ENCODE measurements at regions not wholly inside any gene's neighbourhood (a gene's known extent, or its start where the extent isn't known, plus 50 kb on each side); places are given as distances from the start of the nearest gene placed in this dataset.

DNA sequence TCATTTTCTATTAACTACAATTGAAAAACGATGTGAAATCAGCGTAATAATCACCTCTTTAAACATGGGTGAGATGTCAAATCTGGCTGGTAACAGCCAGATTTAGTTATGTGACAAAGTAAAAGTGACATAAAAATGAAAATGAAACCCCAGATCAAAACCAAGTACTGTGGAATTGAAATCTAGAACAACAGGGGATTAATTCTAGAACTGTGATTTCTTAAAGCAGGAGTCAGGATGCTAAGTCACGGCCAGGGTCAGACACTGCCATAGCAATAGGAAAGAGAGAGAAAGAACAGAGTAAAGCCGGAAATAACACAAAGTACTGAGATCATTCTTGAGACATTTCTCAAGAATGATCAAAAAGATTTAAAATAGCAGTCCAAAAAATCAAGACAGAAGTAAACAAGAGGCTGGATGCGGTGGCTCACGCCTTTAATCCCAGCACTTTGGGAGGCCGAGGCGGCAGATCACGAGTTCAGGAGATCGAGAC lies 1183.7 kb upstream of the NXPH2 start:
- Histone ChIP-seq H3K36me3 (replicated peaks; ENCODE audit: low read depth, low read length) (no peaks in the 10 kb centered on the region), H4K20me1 (ENCODE audit: insufficient read depth, low read length) (no peaks in the 10 kb centered on the region), H3K4me3 (ENCODE audit: low read length) (no peak overlapping the region), H3K9me3 (ENCODE audit: insufficient read depth, low read length) (no peaks in the 10 kb centered on the region), H3K79me2 (ENCODE audit: low read length) (no peaks in the 10 kb centered on the region), H3K9ac (ENCODE audit: low read length) (no peak overlapping the region), H3K27me3 (ENCODE audit: low read depth, low read length) (no peaks in the 10 kb centered on the region), H3K4me2 (ENCODE audit: low read length) (no peak overlapping the region), H3K27ac (ENCODE audit: low read length) (no peak overlapping the region), H2AFZ (ENCODE audit: low read depth, low read length) (no peak overlapping the region), H3K4me1 (ENCODE audit: low read length) (no peaks in the 10 kb centered on the region)
- no peak for TF ChIP-seq EZH2phosphoT487 (IDR thresholded peaks at IDR 0.05; ENCODE audit: low read depth)
- TF ChIP-seq, protein P1, sequence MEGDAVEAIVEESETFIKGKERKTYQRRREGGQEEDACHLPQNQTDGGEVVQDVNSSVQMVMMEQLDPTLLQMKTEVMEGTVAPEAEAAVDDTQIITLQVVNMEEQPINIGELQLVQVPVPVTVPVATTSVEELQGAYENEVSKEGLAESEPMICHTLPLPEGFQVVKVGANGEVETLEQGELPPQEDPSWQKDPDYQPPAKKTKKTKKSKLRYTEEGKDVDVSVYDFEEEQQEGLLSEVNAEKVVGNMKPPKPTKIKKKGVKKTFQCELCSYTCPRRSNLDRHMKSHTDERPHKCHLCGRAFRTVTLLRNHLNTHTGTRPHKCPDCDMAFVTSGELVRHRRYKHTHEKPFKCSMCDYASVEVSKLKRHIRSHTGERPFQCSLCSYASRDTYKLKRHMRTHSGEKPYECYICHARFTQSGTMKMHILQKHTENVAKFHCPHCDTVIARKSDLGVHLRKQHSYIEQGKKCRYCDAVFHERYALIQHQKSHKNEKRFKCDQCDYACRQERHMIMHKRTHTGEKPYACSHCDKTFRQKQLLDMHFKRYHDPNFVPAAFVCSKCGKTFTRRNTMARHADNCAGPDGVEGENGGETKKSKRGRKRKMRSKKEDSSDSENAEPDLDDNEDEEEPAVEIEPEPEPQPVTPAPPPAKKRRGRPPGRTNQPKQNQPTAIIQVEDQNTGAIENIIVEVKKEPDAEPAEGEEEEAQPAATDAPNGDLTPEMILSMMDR (IDR thresholded peaks at IDR 0.05; ENCODE audit: low read depth, low read length), result no peak

DNA sequence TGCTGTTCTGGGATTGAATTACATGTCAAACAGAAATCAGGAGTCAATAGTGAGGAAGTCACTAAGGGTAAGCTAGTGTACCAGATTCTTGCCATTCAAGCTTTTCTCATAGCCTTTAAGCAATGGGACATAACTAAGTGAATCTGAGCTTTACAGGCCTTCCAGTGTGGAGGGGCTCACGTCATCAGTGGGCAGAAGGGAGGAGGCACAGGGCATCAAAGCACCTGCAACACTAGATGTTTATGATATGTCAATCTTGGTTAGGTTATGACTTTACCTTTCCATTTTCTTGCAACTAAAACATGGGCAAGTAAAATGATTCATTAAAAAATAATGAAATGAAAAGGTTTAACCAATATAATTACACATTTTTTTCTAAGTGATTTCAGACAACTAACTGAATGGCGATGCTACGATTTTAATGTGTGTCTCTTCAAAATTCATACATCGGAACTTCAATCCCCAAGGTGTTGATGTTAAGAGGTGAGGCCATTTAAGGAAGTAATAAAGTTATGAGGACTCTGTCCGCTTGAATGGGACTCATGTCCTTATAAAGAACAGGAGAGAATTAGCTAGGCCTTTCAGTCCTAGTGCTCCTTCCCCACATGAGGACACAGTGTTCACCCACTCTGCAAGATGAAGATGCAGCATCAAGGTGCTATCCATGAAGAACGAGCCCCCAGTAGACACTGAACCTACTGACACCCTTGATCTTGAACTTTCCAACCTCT lies 1169.2 kb upstream of the NXPH2 start:
- H3K36me3 ChIP-seq (replicated peaks; ENCODE audit: low read depth, low read length), result no peaks in the 10 kb centered on the region
- TF ChIP-seq, protein P1 (IDR thresholded peaks at IDR 0.05; ENCODE audit: low read depth, low read length), result no peak
- TF ChIP-seq EZH2phosphoT487 (IDR thresholded peaks at IDR 0.05; ENCODE audit: low read depth), result no peak
- H4K20me1 ChIP-seq (ENCODE audit: insufficient read depth, low read length), result no peaks in the 10 kb centered on the region
- H3K27ac ChIP-seq (ENCODE audit: low read length), result no peak overlapping the region
- no peaks in the 10 kb centered on the region for H3K9me3 ChIP-seq (ENCODE audit: insufficient read depth, low read length)
- no peak overlapping the region for H3K9ac ChIP-seq (ENCODE audit: low read length)
- H3K79me2 ChIP-seq (ENCODE audit: low read length), result no peaks in the 10 kb centered on the region
- H3K4me2 ChIP-seq (ENCODE audit: low read length), result no peak overlapping the region
- no peaks in the 10 kb centered on the region for H3K27me3 ChIP-seq (ENCODE audit: low read depth, low read length)
- H2AFZ ChIP-seq (ENCODE audit: low read depth, low read length), result no peak overlapping the region
- no peaks in the 10 kb centered on the region for H3K4me1 ChIP-seq (ENCODE audit: low read length)
- no peak overlapping the region for H3K4me3 ChIP-seq (ENCODE audit: low read length)

DNA sequence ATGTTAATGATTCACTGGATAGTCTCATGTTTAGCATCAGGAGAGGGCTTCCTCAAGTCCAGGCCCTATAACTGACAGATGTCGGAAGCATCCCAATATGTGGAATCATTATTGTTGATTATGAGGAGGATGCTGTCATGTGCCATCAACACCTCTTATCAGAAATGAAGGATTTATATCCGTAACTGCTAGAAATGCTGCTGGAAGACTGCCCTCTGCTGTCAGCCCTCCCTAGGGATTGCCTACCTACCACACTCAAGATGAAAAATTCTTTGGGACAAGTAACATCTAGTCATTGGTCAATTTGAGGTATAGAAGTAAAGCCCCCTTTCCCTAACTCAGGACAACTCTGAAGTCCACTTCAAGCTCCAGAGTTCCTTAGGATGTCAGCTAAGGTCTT lies 1166.5 kb upstream of the NXPH2 start:
- no peaks in the 10 kb centered on the region for H3K36me3 ChIP-seq (replicated peaks; ENCODE audit: low read depth, low read length)
- H4K20me1 ChIP-seq (ENCODE audit: insufficient read depth, low read length), result no peaks in the 10 kb centered on the region
- no peak overlapping the region for H3K4me2 ChIP-seq (ENCODE audit: low read length)
- no peaks in the 10 kb centered on the region for H3K4me1 ChIP-seq (ENCODE audit: low read length)
- no peaks in the 10 kb centered on the region for H3K9me3 ChIP-seq (ENCODE audit: insufficient read depth, low read length)
- no peak overlapping the region for H3K9ac ChIP-seq (ENCODE audit: low read length)
- no peak overlapping the region for H3K4me3 ChIP-seq (ENCODE audit: low read length)
- H3K27me3 ChIP-seq (ENCODE audit: low read depth, low read length), result no peaks in the 10 kb centered on the region
- H3K79me2 ChIP-seq (ENCODE audit: low read length), result no peaks in the 10 kb centered on the region
- no peak overlapping the region for H3K27ac ChIP-seq (ENCODE audit: low read length)
- H2AFZ ChIP-seq (ENCODE audit: low read depth, low read length), result no peak overlapping the region
- TF ChIP-seq, protein P1 (IDR thresholded peaks at IDR 0.05; ENCODE audit: low read depth, low read length), result peak; percentile 35
- TF ChIP-seq EZH2phosphoT487 (IDR thresholded peaks at IDR 0.05; ENCODE audit: low read depth), result no peak

DNA sequence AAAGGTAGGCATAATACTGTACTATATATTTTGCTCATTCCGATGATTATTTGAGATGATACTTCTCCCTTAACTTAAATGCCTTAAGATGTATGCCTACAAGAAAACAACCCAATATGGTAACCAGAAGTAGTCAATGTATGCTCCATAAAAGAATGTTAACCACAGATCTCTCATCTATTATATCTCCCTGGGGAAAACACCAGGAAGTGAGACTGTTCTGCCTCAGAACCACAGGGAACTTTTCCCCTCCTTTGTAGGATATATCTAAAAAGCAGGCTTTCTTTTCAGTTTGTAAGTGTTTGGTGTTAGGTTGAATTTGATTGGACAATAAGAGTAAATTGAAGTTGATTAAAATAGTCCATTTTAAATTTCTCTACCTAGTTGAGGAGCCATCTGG lies 1160.5 kb upstream of the NXPH2 start:
- Histone ChIP-seq H2AFZ (ENCODE audit: low read depth, low read length) (no peak overlapping the region), H3K4me3 (ENCODE audit: low read length) (no peak overlapping the region), H3K36me3 (replicated peaks; ENCODE audit: low read depth, low read length) (no peaks in the 10 kb centered on the region), H3K27me3 (ENCODE audit: low read depth, low read length) (no peaks in the 10 kb centered on the region), H4K20me1 (ENCODE audit: insufficient read depth, low read length) (no peaks in the 10 kb centered on the region), H3K9me3 (ENCODE audit: insufficient read depth, low read length) (no peaks in the 10 kb centered on the region), H3K27ac (ENCODE audit: low read length) (no peak overlapping the region), H3K79me2 (ENCODE audit: low read length) (no peaks in the 10 kb centered on the region), H3K4me1 (ENCODE audit: low read length) (no peaks in the 10 kb centered on the region), H3K9ac (ENCODE audit: low read length) (no peak overlapping the region), H3K4me2 (ENCODE audit: low read length) (no peak overlapping the region)
- no peak for TF ChIP-seq EZH2phosphoT487 (IDR thresholded peaks at IDR 0.05; ENCODE audit: low read depth)
- TF ChIP-seq, protein P1 (IDR thresholded peaks at IDR 0.05; ENCODE audit: low read depth, low read length), result no peak

All from OCI-LY3 (cell line).